ENCODE measurements at regions not wholly inside any gene's neighbourhood (a gene's known extent, or its start where the extent isn't known, plus 50 kb on each side); places are given as distances from the start of the nearest gene placed in this dataset.

DNA sequence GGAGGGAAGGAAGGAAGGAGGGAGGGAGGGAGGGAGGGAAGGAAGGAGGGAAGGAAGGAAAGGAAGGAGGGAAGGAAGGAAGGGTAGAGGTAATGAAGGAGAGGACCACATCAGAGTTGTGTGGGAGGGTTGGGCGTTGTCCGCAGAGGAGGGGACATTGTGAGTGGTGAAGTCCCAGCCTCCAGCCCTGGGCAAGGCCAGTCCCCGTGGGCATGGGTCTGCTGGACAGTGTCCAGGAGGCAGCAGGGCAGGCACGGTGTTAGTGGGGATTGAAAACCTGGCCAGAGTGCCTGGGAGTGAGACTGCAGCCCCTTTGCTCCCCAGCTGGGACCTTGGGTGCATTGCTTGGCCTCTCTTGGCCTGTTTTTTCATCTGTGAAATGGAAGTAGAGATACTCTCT is 1462.3 kb downstream of the BRD1 start:
- TF ChIP-seq, protein P1, sequence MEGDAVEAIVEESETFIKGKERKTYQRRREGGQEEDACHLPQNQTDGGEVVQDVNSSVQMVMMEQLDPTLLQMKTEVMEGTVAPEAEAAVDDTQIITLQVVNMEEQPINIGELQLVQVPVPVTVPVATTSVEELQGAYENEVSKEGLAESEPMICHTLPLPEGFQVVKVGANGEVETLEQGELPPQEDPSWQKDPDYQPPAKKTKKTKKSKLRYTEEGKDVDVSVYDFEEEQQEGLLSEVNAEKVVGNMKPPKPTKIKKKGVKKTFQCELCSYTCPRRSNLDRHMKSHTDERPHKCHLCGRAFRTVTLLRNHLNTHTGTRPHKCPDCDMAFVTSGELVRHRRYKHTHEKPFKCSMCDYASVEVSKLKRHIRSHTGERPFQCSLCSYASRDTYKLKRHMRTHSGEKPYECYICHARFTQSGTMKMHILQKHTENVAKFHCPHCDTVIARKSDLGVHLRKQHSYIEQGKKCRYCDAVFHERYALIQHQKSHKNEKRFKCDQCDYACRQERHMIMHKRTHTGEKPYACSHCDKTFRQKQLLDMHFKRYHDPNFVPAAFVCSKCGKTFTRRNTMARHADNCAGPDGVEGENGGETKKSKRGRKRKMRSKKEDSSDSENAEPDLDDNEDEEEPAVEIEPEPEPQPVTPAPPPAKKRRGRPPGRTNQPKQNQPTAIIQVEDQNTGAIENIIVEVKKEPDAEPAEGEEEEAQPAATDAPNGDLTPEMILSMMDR (IDR thresholded peaks at IDR 0.05) = no peak
- no peak for DNase-seq
- H3K27ac Mint-ChIP-seq = no peak overlapping the region
- no peaks in the 10 kb centered on the region; the same call in 1 of the 2 replicates for H3K36me3 Mint-ChIP-seq (ENCODE audit: low read depth)
- H3K4me1 Mint-ChIP-seq (ENCODE audit: low read depth) = no peaks in the 10 kb centered on the region
- no peaks in the 10 kb centered on the region for H3K27me3 Mint-ChIP-seq (ENCODE audit: insufficient read depth)
- H3K9me3 Mint-ChIP-seq = peaks cover 34% of the 10 kb centered on the region
- H3K4me3 Mint-ChIP-seq = no peak overlapping the region

DNA sequence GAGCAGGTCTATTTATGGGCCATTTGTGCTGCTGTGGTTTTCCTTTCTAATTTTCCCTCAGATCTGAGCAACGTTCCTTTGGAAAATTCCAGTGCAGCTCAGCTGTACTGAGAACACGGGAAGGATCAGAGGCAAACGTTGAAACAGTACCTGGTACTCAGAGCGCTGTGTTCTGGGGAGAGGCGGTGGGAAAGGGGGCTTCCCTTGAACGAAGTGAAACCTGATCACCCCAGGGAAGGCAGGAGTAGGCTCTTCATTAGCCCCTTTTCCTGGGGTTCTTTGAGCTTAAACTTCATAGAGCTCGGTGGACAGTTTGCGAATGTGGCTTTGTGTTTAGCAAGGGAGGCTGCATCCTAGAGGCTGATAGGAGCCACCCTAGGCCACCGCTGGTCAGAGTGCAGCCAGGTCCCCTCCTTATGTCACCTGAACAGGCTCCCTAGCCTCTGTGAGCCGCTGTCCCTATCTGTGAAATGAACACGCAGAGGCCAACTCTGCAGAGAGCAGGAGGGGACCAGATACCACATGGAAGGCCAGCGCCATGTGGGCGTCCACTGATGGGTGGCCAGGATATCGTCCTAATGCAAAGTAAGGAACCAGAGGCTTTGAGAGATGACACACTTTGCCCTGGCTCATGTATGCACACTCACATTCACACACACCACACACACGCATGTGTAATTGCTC is 1464.8 kb downstream of the BRD1 start:
- TF ChIP-seq, protein P1 (IDR thresholded peaks at IDR 0.05) = no peak
- no peaks in the 10 kb centered on the region for H3K4me1 Mint-ChIP-seq (ENCODE audit: low read depth)
- H3K27me3 Mint-ChIP-seq (ENCODE audit: insufficient read depth) = no peaks in the 10 kb centered on the region
- no peak overlapping the region for H3K27ac Mint-ChIP-seq
- H3K36me3 Mint-ChIP-seq (ENCODE audit: low read depth) = no peaks in the 10 kb centered on the region; the same call in 1 of the 2 replicates
- peaks cover 27% of the 10 kb centered on the region for H3K9me3 Mint-ChIP-seq
- DNase-seq = no peak
- no peak overlapping the region for H3K4me3 Mint-ChIP-seq

DNA sequence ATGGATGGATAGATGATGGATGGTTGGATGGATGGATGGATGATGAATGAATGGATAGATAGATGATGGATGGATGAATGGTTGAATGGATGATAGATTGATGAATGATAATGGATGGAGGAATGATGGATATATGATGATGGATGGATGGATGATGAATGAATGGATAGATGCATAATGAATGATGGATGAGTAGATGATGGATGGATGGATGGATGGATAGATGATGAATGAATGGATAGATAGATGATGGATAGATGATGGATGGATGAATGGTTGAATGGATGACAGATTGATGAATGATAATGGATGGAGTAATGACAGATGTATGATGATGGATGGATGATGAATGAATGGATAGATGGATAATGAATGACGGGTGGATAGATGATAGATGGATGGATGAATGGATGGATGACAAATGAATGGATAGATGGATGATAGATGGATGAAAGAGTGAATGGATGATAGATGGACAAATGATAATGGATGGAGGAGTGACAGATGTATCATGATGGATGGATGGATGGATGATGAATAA is 1466.5 kb downstream of the BRD1 start:
- Mint-ChIP-seq H3K36me3 (ENCODE audit: low read depth) (peaks cover 5% of the 10 kb centered on the region; the same call in 1 of the 2 replicates), H3K27me3 (ENCODE audit: insufficient read depth) (no peaks in the 10 kb centered on the region), H3K27ac (no peak overlapping the region), H3K4me1 (ENCODE audit: low read depth) (no peaks in the 10 kb centered on the region), H3K9me3 (peaks cover 42% of the 10 kb centered on the region), H3K4me3 (no peak overlapping the region)
- TF ChIP-seq, protein P1 (IDR thresholded peaks at IDR 0.05) = no peak
- no peak for DNase-seq

DNA sequence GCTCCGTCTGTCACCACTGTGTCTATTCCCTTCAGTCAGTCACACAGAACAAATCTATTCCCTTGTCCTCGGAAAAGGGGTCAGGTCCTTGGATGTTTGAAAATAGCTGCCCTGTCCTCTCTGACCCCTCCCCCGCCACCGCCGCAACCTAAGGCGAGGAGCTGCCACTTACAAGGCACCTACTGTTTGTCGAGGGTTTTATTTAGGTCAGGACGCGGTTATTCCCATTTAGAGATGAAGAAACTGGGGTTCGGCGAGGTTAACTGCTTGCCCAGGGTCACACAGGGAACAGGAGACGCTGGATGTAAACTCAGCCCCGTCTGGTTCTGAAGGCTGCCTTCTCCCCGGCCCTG is 1468.1 kb downstream of the BRD1 start:
- no peak overlapping the region for H3K4me3 Mint-ChIP-seq
- peaks cover 44% of the 10 kb centered on the region for H3K9me3 Mint-ChIP-seq
- H3K4me1 Mint-ChIP-seq (ENCODE audit: low read depth) = no peaks in the 10 kb centered on the region
- H3K27me3 Mint-ChIP-seq (ENCODE audit: insufficient read depth) = no peaks in the 10 kb centered on the region
- no peak overlapping the region for H3K27ac Mint-ChIP-seq
- TF ChIP-seq, protein P1 (IDR thresholded peaks at IDR 0.05) = no peak
- H3K36me3 Mint-ChIP-seq (ENCODE audit: low read depth) = peaks cover 6% of the 10 kb centered on the region; the same call in 1 of the 2 replicates
- no peak for DNase-seq

DNA sequence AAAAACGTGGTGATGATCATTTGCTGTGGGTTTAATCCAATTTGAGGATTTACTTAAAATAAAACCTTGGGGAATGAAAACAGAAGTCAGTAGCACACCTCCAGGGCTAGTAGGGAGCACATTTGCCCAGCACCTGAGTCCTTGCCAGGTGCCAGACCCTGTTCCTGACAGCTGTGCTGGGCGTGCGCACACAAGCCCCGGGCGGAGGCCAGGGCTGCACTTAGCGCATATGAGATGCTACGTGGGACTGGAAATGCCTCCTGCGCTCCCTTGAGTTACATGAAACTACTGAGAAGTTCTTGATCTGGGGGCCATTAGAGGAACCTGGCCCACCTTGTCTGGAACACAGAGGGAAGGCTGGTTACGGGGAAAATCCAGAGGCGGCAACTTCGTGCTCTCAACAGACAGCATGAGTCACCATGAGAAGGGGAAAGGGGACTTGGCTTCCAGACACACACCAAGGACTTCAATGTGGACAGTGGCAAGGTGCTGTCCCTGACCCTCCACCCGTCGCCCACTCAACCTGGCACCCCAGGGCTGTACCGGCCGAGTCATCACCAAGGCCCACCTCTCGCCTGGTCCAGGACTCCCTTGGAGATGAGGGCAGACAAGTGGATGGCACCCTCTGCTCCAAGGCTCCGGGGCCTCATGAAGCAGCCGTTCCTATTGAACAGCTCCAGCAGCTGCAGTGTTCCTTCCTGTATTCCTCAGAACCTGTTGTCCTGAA is 1468.6 kb downstream of the BRD1 start:
- H3K9me3 Mint-ChIP-seq = peaks cover 44% of the 10 kb centered on the region
- no peak for DNase-seq
- H3K27me3 Mint-ChIP-seq (ENCODE audit: insufficient read depth) = no peaks in the 10 kb centered on the region
- no peak overlapping the region for H3K4me3 Mint-ChIP-seq
- H3K36me3 Mint-ChIP-seq (ENCODE audit: low read depth) = peaks cover 6% of the 10 kb centered on the region; the same call in 1 of the 2 replicates
- TF ChIP-seq, protein P1 (IDR thresholded peaks at IDR 0.05) = no peak
- H3K27ac Mint-ChIP-seq = no peak overlapping the region
- no peaks in the 10 kb centered on the region for H3K4me1 Mint-ChIP-seq (ENCODE audit: low read depth)
